ENCODE measurements at regions not wholly inside any gene's neighbourhood (a gene's known extent, or its start where the extent isn't known, plus 50 kb on each side); places are given as distances from the start of the nearest gene placed in this dataset.

- no peak overlapping the region for H3K4me3 ChIP-seq (ENCODE audit: low read depth in 1 of 5, low read length in 5 of 5)
- H3K27me3 ChIP-seq (ENCODE audit: control insufficient read depth in 5 of 5, insufficient read depth in 4 of 5, low read length in 5 of 5): no peaks in the 10 kb centered on the region
- H3K9ac ChIP-seq (ENCODE audit: low read length in 5 of 5): no peak overlapping the region
- no peaks in the 10 kb centered on the region for H3K9me3 ChIP-seq (ENCODE audit: control insufficient read depth in 5 of 5, low read length in 5 of 5)
- no peak overlapping the region for H3K27ac ChIP-seq (ENCODE audit: low read depth, low read length)
- no peaks in the 10 kb centered on the region for H3K36me3 ChIP-seq (ENCODE audit: control insufficient read depth in 5 of 5, insufficient read depth in 5 of 5, low read length in 5 of 5)
- no peaks in the 10 kb centered on the region for H3K4me1 ChIP-seq (ENCODE audit: control insufficient read depth in 5 of 5, insufficient read depth in 5 of 5, low read length in 5 of 5)
Measured at GRCh38 chr12:78396538-78396937, 468.0 kb upstream of the SYT1 start.

GRCh38 chr12:78398750-78399149 lies 465.8 kb upstream of the SYT1 start:
- no peak overlapping the region for H3K4me3 ChIP-seq (ENCODE audit: low read depth in 1 of 5, low read length in 5 of 5)
- H3K36me3 ChIP-seq (ENCODE audit: control insufficient read depth in 5 of 5, insufficient read depth in 5 of 5, low read length in 5 of 5): no peaks in the 10 kb centered on the region
- H3K27ac ChIP-seq (ENCODE audit: low read depth, low read length): no peak overlapping the region
- no peaks in the 10 kb centered on the region for H3K9me3 ChIP-seq (ENCODE audit: control insufficient read depth in 5 of 5, low read length in 5 of 5)
- H3K27me3 ChIP-seq (ENCODE audit: control insufficient read depth in 5 of 5, insufficient read depth in 4 of 5, low read length in 5 of 5): no peaks in the 10 kb centered on the region
- no peak overlapping the region for H3K9ac ChIP-seq (ENCODE audit: low read length in 5 of 5)
- no peaks in the 10 kb centered on the region for H3K4me1 ChIP-seq (ENCODE audit: control insufficient read depth in 5 of 5, insufficient read depth in 5 of 5, low read length in 5 of 5)

DNA sequence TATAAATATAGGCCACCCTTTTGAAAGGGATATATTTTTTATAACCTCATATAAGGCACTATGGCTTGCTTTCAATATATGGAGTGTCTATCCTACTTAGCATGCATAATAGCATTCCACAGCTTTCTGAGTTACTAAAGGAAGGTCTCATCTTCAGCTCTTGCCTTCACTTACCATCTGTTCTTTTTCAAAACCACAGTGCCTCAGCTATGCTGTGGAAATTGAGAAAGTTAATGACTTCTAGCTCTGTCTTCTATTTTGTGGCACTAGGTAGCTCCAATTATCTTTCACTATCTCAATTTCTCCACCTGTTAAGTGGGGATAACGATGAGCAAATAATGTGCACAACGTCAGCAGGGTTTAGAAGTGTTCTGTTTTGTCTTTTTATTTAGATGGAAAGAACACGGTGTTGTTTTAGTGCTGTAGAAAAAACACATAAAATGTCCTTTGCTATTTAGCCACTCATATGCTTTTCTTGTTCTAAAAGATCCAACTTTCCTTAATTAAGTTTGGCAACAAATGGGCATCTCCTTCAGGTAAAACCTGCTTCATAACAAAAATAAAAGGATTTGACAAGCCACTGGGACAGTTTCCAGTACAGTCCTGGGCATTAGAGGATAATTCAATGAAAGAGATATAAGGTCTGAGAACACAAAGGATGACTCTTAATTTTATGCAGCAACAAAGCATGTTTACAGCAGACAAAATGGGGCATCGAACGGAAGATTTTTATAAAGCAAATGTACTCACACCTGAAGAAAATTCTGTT lies 462.0 kb upstream of the SYT1 start:
- no peaks in the 10 kb centered on the region for H3K27me3 ChIP-seq (ENCODE audit: control insufficient read depth in 5 of 5, insufficient read depth in 4 of 5, low read length in 5 of 5)
- H3K36me3 ChIP-seq (ENCODE audit: control insufficient read depth in 5 of 5, insufficient read depth in 5 of 5, low read length in 5 of 5): no peaks in the 10 kb centered on the region
- no peak overlapping the region for H3K27ac ChIP-seq (ENCODE audit: low read depth, low read length)
- H3K9ac ChIP-seq (ENCODE audit: low read length in 5 of 5): no peak overlapping the region
- H3K4me3 ChIP-seq (ENCODE audit: low read depth in 1 of 5, low read length in 5 of 5): no peak overlapping the region
- H3K9me3 ChIP-seq (ENCODE audit: control insufficient read depth in 5 of 5, low read length in 5 of 5): no peaks in the 10 kb centered on the region
- no peaks in the 10 kb centered on the region for H3K4me1 ChIP-seq (ENCODE audit: control insufficient read depth in 5 of 5, insufficient read depth in 5 of 5, low read length in 5 of 5)

- Histone ChIP-seq H3K9me3 (ENCODE audit: control insufficient read depth in 5 of 5, low read length in 5 of 5) (no peaks in the 10 kb centered on the region), H3K4me1 (ENCODE audit: control insufficient read depth in 5 of 5, insufficient read depth in 5 of 5, low read length in 5 of 5) (no peaks in the 10 kb centered on the region), H3K27ac (ENCODE audit: low read depth, low read length) (no peak overlapping the region), H3K36me3 (ENCODE audit: control insufficient read depth in 5 of 5, insufficient read depth in 5 of 5, low read length in 5 of 5) (no peaks in the 10 kb centered on the region), H3K9ac (ENCODE audit: low read length in 5 of 5) (no peak overlapping the region), H3K27me3 (ENCODE audit: control insufficient read depth in 5 of 5, insufficient read depth in 4 of 5, low read length in 5 of 5) (no peaks in the 10 kb centered on the region), H3K4me3 (ENCODE audit: low read depth in 1 of 5, low read length in 5 of 5) (no peak overlapping the region)
Measured at GRCh38 chr12:78403136-78403535, 461.4 kb upstream of the SYT1 start.

- Histone ChIP-seq H3K4me3 (ENCODE audit: low read depth in 1 of 5, low read length in 5 of 5) (no peak overlapping the region), H3K9ac (ENCODE audit: low read length in 5 of 5) (no peak overlapping the region), H3K27me3 (ENCODE audit: control insufficient read depth in 5 of 5, insufficient read depth in 4 of 5, low read length in 5 of 5) (no peaks in the 10 kb centered on the region), H3K9me3 (ENCODE audit: control insufficient read depth in 5 of 5, low read length in 5 of 5) (no peaks in the 10 kb centered on the region), H3K27ac (ENCODE audit: low read depth, low read length) (no peak overlapping the region), H3K36me3 (ENCODE audit: control insufficient read depth in 5 of 5, insufficient read depth in 5 of 5, low read length in 5 of 5) (no peaks in the 10 kb centered on the region), H3K4me1 (ENCODE audit: control insufficient read depth in 5 of 5, insufficient read depth in 5 of 5, low read length in 5 of 5) (no peaks in the 10 kb centered on the region)
Measured at GRCh38 chr12:78403681-78404080, 460.9 kb upstream of the SYT1 start.

DNA sequence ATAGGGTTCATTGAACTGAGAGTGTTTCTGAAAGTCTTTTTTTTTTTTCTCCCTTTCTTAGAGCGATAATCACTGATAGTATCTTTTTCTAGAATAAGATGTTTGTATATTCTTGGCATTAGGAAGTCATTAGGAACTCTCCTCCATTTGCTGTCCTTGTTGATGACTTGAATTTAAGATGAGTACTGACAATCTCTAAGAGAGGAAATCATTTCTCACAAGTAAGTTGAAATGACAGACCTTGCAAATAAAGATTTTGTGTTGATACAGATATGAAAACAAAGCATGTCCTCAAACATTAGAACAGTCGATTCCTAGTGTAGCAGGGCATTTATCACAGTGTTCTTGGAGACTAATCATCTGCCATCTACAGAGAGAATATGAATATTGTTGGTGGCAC lies 458.4 kb upstream of the SYT1 start:
- Histone ChIP-seq H3K4me3 (ENCODE audit: low read depth in 1 of 5, low read length in 5 of 5) (no peak overlapping the region), H3K4me1 (ENCODE audit: control insufficient read depth in 5 of 5, insufficient read depth in 5 of 5, low read length in 5 of 5) (no peaks in the 10 kb centered on the region), H3K27me3 (ENCODE audit: control insufficient read depth in 5 of 5, insufficient read depth in 4 of 5, low read length in 5 of 5) (no peaks in the 10 kb centered on the region), H3K27ac (ENCODE audit: low read depth, low read length) (no peak overlapping the region), H3K36me3 (ENCODE audit: control insufficient read depth in 5 of 5, insufficient read depth in 5 of 5, low read length in 5 of 5) (no peaks in the 10 kb centered on the region), H3K9me3 (ENCODE audit: control insufficient read depth in 5 of 5, low read length in 5 of 5) (no peaks in the 10 kb centered on the region), H3K9ac (ENCODE audit: low read length in 5 of 5) (no peak overlapping the region)

DNA sequence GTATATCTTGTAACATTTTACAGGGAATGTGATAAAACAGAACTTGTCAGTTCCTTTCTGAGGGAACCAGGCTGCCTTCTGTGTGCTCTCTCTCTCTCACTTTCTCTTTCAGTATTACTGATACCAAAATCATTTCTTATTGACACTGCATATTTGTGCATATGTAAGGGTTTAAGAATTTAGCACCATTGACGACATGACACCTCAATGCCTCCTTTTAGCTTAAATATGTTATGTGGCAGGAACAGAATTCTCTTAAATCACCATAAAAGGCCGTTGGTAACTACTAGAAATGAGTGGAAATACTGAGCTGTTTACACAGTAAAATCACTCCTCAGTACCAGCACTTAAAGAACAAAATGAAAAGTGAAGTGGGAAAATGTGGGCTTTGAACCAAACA lies 457.7 kb upstream of the SYT1 start:
- H3K9ac ChIP-seq (ENCODE audit: low read length in 5 of 5): no peak overlapping the region
- H3K36me3 ChIP-seq (ENCODE audit: control insufficient read depth in 5 of 5, insufficient read depth in 5 of 5, low read length in 5 of 5): no peaks in the 10 kb centered on the region
- H3K27ac ChIP-seq (ENCODE audit: low read depth, low read length): no peak overlapping the region
- H3K4me3 ChIP-seq (ENCODE audit: low read depth in 1 of 5, low read length in 5 of 5): no peak overlapping the region
- no peaks in the 10 kb centered on the region for H3K4me1 ChIP-seq (ENCODE audit: control insufficient read depth in 5 of 5, insufficient read depth in 5 of 5, low read length in 5 of 5)
- H3K9me3 ChIP-seq (ENCODE audit: control insufficient read depth in 5 of 5, low read length in 5 of 5): no peaks in the 10 kb centered on the region
- H3K27me3 ChIP-seq (ENCODE audit: control insufficient read depth in 5 of 5, insufficient read depth in 4 of 5, low read length in 5 of 5): no peaks in the 10 kb centered on the region

GRCh38 chr12:78407722-78408121 lies 456.9 kb upstream of the SYT1 start:
- H3K27me3 ChIP-seq (ENCODE audit: control insufficient read depth in 5 of 5, insufficient read depth in 4 of 5, low read length in 5 of 5): no peaks in the 10 kb centered on the region
- H3K9me3 ChIP-seq (ENCODE audit: control insufficient read depth in 5 of 5, low read length in 5 of 5): no peaks in the 10 kb centered on the region
- no peak overlapping the region for H3K9ac ChIP-seq (ENCODE audit: low read length in 5 of 5)
- H3K27ac ChIP-seq (ENCODE audit: low read depth, low read length): no peak overlapping the region
- H3K36me3 ChIP-seq (ENCODE audit: control insufficient read depth in 5 of 5, insufficient read depth in 5 of 5, low read length in 5 of 5): no peaks in the 10 kb centered on the region
- H3K4me1 ChIP-seq (ENCODE audit: control insufficient read depth in 5 of 5, insufficient read depth in 5 of 5, low read length in 5 of 5): no peaks in the 10 kb centered on the region
- no peak overlapping the region for H3K4me3 ChIP-seq (ENCODE audit: low read depth in 1 of 5, low read length in 5 of 5)

DNA sequence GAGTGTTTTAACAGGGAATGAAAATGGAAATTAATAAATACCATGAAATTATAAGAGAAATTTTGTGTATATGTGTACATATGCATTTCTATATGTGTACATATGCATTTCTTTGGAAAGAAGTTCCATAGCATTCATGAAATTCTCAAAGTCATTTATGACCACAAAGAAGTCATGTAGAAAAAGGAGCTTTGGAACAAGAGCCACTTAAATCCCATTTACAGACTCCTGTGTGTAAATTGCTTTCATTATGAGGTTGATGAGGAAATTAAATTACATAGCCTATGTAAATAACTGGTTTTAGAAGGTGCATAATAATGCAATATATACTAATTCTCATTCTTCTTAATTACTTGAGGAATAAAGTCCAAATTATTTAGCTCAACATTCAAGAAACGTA lies 450.5 kb upstream of the SYT1 start:
- no peaks in the 10 kb centered on the region for H3K27me3 ChIP-seq (ENCODE audit: control insufficient read depth in 5 of 5, insufficient read depth in 4 of 5, low read length in 5 of 5)
- no peaks in the 10 kb centered on the region for H3K36me3 ChIP-seq (ENCODE audit: control insufficient read depth in 5 of 5, insufficient read depth in 5 of 5, low read length in 5 of 5)
- H3K4me1 ChIP-seq (ENCODE audit: control insufficient read depth in 5 of 5, insufficient read depth in 5 of 5, low read length in 5 of 5): no peaks in the 10 kb centered on the region
- no peak overlapping the region for H3K4me3 ChIP-seq (ENCODE audit: low read depth in 1 of 5, low read length in 5 of 5)
- H3K9me3 ChIP-seq (ENCODE audit: control insufficient read depth in 5 of 5, low read length in 5 of 5): no peaks in the 10 kb centered on the region
- H3K27ac ChIP-seq (ENCODE audit: low read depth, low read length): no peak overlapping the region
- H3K9ac ChIP-seq (ENCODE audit: low read length in 5 of 5): no peak overlapping the region

GRCh38 chr12:78418919-78419318 lies 445.7 kb upstream of the SYT1 start:
- no peaks in the 10 kb centered on the region for H3K27me3 ChIP-seq (ENCODE audit: control insufficient read depth in 5 of 5, insufficient read depth in 4 of 5, low read length in 5 of 5)
- no peaks in the 10 kb centered on the region for H3K36me3 ChIP-seq (ENCODE audit: control insufficient read depth in 5 of 5, insufficient read depth in 5 of 5, low read length in 5 of 5)
- H3K9me3 ChIP-seq (ENCODE audit: control insufficient read depth in 5 of 5, low read length in 5 of 5): no peaks in the 10 kb centered on the region
- H3K4me3 ChIP-seq (ENCODE audit: low read depth in 1 of 5, low read length in 5 of 5): no peak overlapping the region
- H3K9ac ChIP-seq (ENCODE audit: low read length in 5 of 5): no peak overlapping the region
- no peaks in the 10 kb centered on the region for H3K4me1 ChIP-seq (ENCODE audit: control insufficient read depth in 5 of 5, insufficient read depth in 5 of 5, low read length in 5 of 5)
- H3K27ac ChIP-seq (ENCODE audit: low read depth, low read length): no peak overlapping the region
